Activated T-cell treated with anti-CD3 and anti-CD28 coated beads, Interleukin-2, amount 50 U/mL, for 4 hours (primary cell): ENCODE measurements at regions not wholly inside any gene's neighbourhood (a gene's known extent, or its start where the extent isn't known, plus 50 kb on each side); places are given as distances from the start of the nearest gene placed in this dataset.
"Not testable (repeated sequence)": the region's sequence is repeated elsewhere in the genome, so short reads cannot be mapped to it uniquely, and the experiment has no call there.

Experiments
- ATAC-seq, 2 donors: fragments of 200-7000 bp; cut with Tn5 transposase; one replicate each; pipeline ENCODE4 v1.10.0; 2021
- DNase-seq: peaks from one replicate; pipeline ENCODE4 v3.0.0-alpha.2; 2020
- H3K27me3 Mint-ChIP-seq: one replicate; pipeline ENCODE4 v1.8.0; 2021; ENCODE audit warnings: low read depth, mixed read lengths
- H3K36me3 Mint-ChIP-seq: one replicate; pipeline ENCODE4 v1.8.0; 2022; ENCODE audit warnings: mixed read lengths; ENCODE audit not compliant: insufficient read depth
- H3K4me1 Mint-ChIP-seq: one replicate; pipeline ENCODE4 v1.8.0; 2021; ENCODE audit warnings: low read depth, mixed read lengths
- H3K4me3 Mint-ChIP-seq: one replicate; pipeline ENCODE4 v1.8.0; 2021; ENCODE audit warnings: mild to moderate bottlenecking, moderate library complexity, mixed read lengths
- H3K9me3 Mint-ChIP-seq: one replicate; pipeline ENCODE4 v1.8.0; 2021; ENCODE audit warnings: mixed read lengths

DNA sequence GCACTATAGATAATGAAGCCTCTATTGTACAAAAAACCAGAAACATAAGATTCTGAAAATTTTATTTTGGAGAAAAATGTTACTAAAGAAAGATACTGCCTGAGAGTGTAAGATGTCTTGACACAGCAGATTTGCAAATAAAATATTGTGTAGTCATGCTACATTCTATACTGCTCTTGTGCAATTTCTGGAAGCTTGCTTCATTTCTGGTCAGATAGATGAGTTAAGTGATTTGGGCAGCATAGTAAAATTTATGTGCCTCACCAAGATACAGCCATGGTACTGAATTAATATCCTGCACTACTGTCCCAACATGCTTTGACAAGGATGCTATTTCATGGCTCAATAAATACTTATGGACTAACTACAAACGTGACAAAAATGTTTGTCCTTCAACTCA, 55.1 kb upstream of the STARD13 start:
- no peaks in the 10 kb centered on the region for H3K4me1 Mint-ChIP-seq

DNA sequence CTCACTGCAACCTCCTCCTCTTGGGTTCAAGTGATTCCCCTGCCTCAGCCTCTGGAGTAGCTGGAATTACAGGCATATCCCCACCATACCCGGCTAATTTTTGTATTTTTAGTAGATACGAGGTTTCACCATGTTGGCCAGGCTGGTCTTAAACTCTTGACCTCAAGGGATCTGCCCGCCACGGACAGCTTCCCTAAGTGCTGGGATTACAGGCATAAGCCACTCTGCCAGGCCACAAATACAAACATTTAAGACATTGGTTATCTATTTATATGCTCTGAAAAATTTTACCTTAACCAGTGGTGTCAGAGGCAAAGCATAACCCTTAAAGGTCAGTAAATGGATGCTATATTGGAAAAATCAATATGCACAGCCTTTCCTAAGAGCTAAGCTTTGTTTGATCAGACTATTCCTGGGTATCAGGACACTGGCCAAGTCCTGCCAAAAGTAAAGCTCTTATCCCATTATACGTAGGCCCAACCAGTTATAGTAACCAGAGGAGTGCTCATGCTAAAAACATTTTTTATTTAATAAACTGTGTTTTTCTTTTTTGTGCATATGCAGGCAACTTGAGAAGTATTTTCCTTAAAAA, 56.4 kb upstream of the STARD13 start:
- no peak overlapping the region for H3K4me3 Mint-ChIP-seq
- no peaks in the 10 kb centered on the region for H3K9me3 Mint-ChIP-seq
- H3K4me1 Mint-ChIP-seq, result no peaks in the 10 kb centered on the region
- DNase-seq (no peak), ATAC-seq (no peak)
- peaks cover 5% of the 10 kb centered on the region for H3K27me3 Mint-ChIP-seq
- no peaks in the 10 kb centered on the region for H3K36me3 Mint-ChIP-seq

More for the DNA sequence above, 55.1 kb upstream of the STARD13 start:
- H3K9me3 Mint-ChIP-seq, result no peaks in the 10 kb centered on the region
- no peaks in the 10 kb centered on the region for H3K27me3 Mint-ChIP-seq
- no peak overlapping the region for H3K4me3 Mint-ChIP-seq
- DNase-seq, result no peak
- no peak for ATAC-seq
- H3K36me3 Mint-ChIP-seq, result no peaks in the 10 kb centered on the region

DNA sequence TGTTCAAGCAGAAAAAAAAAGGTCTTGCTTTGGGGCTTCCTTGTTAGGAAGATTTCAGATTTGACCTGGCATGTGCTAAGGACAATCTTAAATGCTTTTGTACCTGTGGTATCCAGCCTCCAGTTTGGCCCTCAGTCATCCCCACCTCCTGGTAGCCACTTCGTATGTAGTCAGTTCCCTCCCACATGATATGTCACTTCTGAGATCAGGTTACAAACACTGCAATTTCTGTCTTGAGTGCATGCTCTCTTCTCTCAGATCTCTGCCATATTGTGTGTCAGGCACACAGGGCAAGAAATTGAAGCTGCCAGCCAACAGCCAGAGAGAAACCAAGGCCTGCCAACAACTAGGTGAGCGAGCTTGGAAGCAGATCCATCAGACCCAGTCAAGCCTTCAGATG, 60.3 kb upstream of the STARD13 start:
- Mint-ChIP-seq H3K27me3 (peaks cover 23% of the 10 kb centered on the region), H3K36me3 (no peaks in the 10 kb centered on the region), H3K4me1 (peaks cover 2% of the 10 kb centered on the region), H3K4me3 (no peak overlapping the region), H3K9me3 (no peaks in the 10 kb centered on the region)
- DNase-seq (no peak), ATAC-seq (no peak)

DNA sequence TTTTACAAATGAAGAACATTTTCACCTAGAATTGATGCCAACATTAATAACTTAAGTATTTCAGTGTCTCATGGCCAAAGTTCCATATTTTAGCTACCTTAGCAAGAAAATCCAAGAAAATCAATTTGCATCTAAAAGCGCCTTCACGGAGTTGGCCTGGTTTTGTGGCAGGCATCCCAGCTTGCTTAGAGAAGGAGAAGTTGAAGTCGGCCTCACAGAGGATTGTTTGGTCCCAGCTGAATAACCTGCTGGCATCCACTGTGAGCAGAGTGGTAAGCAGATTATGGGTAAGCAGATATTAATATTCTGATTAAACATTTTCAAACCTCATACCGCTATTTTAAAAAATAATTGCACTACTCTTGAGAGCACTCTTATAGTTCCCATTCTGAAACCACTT, 62.3 kb upstream of the STARD13 start:
- Mint-ChIP-seq H3K9me3 (no peaks in the 10 kb centered on the region), H3K36me3 (no peaks in the 10 kb centered on the region), H3K27me3 (peaks cover 37% of the 10 kb centered on the region), H3K4me1 (peaks cover 2% of the 10 kb centered on the region), H3K4me3 (no peak overlapping the region)
- ATAC-seq (no peak), DNase-seq (no peak)

DNA sequence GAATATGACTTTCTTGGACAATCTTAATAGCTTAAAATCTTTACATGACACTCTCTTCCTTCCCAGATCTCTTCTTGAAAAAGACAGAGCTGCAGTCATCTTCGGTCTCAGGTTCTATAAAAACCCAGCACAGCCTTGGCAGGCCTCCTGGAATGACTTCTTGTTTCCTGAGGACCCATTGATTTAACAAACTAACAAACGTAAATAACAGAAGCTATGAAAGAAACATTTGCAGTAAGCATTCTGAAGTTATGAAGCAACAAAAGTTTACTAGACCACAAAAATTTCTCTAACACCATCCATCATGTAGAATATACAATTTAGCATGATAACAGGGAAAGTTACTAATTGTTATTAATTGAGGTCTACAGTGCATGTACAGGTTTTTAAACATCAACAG, 62.8 kb upstream of the STARD13 start:
- DNase-seq (no peak), ATAC-seq (no peak)
- no peak overlapping the region for H3K4me3 Mint-ChIP-seq
- H3K36me3 Mint-ChIP-seq, result no peaks in the 10 kb centered on the region
- peaks cover 2% of the 10 kb centered on the region for H3K4me1 Mint-ChIP-seq
- peaks cover 42% of the 10 kb centered on the region for H3K27me3 Mint-ChIP-seq
- H3K9me3 Mint-ChIP-seq, result no peaks in the 10 kb centered on the region

DNA sequence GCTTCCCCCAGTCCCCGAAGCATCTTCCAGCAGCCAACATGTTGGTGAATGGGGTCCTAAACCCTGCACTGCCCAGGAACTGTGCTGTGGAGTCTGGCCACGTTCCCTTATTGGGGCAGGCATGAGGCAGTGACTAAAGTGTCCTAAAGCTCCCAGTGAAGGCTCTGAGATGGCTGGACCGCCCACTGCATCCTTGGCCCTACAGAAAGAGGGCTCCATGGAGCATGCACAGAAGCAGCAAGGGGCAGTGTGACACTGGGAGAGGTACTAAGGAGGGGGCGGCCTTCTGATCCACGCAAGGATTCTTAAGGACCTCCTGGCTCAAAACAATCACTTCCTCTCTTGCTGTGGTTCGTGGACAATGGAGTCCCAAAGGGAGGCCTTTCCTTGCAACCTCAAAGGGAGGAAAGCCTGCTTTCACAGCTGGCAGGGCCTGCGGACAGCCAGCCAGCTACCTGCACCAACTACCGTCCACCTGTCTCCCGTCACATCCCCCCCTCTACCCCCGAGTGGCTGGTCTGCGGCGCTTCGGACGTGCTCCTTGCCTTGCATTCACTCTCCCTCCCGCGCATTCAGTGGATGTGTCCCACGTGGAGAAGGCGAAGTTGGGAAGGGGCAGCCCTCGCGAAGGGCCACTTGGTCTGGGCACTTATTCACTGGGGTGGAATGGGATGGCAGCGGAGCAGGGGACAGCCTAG, 63.9 kb upstream of the STARD13 start:
- H3K27me3 Mint-ChIP-seq, result peaks cover 52% of the 10 kb centered on the region

DNA sequence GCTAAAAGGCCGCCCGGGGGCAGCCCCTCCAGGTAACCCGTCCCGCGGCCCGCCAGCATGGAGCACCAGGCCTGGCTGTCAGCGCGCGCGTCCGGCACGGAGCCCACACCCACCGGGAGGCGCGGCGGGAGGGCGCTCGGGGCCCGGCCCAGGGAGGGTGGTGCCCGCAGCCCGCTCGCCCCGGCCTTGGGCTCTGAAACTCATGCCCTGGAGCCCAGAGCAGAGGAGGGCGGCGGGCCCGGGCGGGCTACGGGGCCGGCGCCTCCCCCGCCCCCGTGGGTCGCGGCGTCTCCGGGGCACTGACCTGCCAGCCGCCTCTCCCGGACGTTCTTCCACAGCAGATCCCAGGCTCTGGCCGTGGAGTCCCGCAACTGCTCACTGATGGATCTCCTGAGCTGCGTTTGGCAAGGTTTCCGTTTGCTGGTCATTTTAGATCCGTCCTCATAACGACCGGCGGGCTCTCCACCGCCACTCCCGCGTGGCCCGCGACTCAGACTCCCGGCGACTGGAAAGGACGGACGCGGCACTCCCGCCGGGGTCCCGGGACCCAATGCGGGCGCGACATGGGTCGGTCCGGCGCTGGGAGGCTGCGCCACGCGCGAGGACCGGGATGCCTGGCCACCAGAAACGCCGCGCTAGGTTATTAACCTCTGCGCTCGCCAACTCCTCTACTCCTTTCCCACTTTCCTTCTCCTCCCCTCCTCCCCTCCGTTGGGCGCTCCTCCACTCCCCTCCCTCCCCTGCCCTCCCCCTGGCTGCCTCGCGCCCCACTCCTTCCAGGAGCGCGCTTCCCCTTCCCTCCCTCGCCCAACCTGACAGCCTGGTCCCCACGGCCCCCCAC, 64.7 kb upstream of the STARD13 start:
- Mint-ChIP-seq H3K4me1 (peaks cover 2% of the 10 kb centered on the region), H3K9me3 (no peaks in the 10 kb centered on the region), H3K4me3 (no peak overlapping the region), H3K36me3 (no peaks in the 10 kb centered on the region), H3K27me3 (peaks cover 54% of the 10 kb centered on the region)
- no peak for DNase-seq
- ATAC-seq, result peak; percentile 21 to 34

More for the DNA sequence above, 63.9 kb upstream of the STARD13 start:
- Mint-ChIP-seq H3K4me3 (no peak overlapping the region), H3K9me3 (no peaks in the 10 kb centered on the region), H3K36me3 (no peaks in the 10 kb centered on the region), H3K4me1 (peaks cover 2% of the 10 kb centered on the region)
- no peak for DNase-seq
- ATAC-seq, result peak in 1 of 2 donors; percentile 10

DNA sequence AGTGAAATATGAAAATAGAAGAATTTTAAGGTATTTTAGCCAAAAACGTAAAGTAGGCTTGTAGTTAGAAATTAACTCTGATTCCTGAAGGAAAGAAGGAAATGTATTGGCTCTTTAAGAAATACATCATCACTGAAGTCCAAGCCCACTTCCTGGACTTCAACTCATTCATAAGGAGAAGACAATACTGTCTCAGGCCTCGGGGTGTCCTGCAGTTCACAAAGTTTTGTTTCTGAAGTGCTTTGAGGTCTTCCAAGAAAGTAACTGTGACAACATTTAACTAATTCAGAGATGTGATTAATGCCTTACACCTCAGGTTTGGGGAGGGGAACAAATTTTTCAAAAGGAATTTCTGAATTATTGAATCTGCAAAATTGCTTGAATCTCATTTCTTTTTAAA, 65.8 kb upstream of the STARD13 start:
- no peak overlapping the region for H3K4me3 Mint-ChIP-seq
- ATAC-seq (no peak), DNase-seq (no peak)
- no peaks in the 10 kb centered on the region for H3K36me3 Mint-ChIP-seq
- no peaks in the 10 kb centered on the region for H3K9me3 Mint-ChIP-seq
- H3K4me1 Mint-ChIP-seq, result peaks cover 2% of the 10 kb centered on the region
- H3K27me3 Mint-ChIP-seq, result peaks cover 52% of the 10 kb centered on the region

DNA sequence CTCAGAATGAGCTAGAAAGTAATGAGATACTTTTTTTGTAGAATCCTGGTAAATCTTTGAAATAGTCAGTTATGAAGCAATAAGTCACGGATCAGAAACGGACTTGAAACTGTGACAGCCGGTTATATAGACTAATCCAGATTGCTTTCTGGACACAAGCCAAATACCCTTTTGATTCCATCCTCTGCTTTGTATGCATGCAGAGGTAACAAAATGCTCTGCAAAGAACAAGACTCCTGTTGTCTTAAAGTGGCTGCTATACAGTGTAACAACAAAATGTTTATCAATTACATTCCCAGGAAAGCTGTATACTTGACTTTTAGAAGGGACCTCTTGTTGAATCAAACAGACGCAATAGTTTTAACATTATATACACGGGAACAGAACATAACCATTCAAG, 66.5 kb upstream of the STARD13 start:
- Mint-ChIP-seq H3K27me3 (peaks cover 52% of the 10 kb centered on the region), H3K4me3 (no peak overlapping the region), H3K36me3 (no peaks in the 10 kb centered on the region), H3K9me3 (no peaks in the 10 kb centered on the region), H3K4me1 (peaks cover 2% of the 10 kb centered on the region)
- ATAC-seq (no peak), DNase-seq (no peak)

DNA sequence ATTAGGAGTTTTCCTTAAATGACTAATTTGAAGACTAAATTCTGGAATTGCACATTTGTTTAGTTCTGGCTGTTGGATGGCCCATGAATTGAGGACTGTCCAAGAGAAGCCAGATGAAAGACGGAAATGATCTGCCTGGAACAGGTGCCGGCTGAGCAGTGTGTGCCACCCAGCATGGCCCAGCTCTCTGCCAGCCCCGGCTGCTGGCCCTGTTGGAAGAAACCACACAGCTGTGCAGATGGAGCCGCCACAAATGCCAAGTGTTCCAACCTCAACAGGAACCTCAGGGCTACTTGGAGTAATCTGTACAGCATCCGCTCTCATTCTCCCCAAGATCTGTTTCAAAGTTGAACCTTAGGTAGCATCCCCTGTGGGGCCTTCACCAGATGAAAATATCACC, 67.0 kb upstream of the STARD13 start:
- peaks cover 55% of the 10 kb centered on the region for H3K27me3 Mint-ChIP-seq
- no peak overlapping the region for H3K4me3 Mint-ChIP-seq
- no peak for ATAC-seq
- H3K36me3 Mint-ChIP-seq, result no peaks in the 10 kb centered on the region
- no peak for DNase-seq
- peaks cover 2% of the 10 kb centered on the region for H3K4me1 Mint-ChIP-seq
- no peaks in the 10 kb centered on the region for H3K9me3 Mint-ChIP-seq

DNA sequence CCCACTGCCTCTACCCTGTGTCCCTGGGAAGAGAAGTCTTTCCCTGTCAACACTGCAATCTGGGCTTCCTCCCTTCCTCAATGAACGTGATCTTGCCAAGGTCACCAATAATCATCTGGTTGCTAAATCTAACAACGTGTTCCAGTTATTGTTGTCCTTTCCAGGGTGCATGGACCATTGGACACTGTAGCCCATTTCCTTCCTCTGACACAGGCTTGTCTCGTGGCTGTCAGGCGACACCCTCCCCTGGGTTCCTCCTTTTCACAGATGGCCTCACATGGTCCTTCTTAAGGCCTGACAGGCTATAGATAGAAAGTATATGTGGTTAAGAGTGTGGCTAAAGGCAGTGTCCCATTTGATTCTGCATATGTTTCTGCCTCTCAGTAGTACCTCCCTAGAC, 67.7 kb upstream of the STARD13 start:
- Mint-ChIP-seq H3K4me1 (peaks cover 2% of the 10 kb centered on the region), H3K27me3 (peaks cover 54% of the 10 kb centered on the region), H3K9me3 (no peaks in the 10 kb centered on the region), H3K4me3 (no peak overlapping the region), H3K36me3 (no peaks in the 10 kb centered on the region)
- no peak for DNase-seq
- ATAC-seq, result no peak

DNA sequence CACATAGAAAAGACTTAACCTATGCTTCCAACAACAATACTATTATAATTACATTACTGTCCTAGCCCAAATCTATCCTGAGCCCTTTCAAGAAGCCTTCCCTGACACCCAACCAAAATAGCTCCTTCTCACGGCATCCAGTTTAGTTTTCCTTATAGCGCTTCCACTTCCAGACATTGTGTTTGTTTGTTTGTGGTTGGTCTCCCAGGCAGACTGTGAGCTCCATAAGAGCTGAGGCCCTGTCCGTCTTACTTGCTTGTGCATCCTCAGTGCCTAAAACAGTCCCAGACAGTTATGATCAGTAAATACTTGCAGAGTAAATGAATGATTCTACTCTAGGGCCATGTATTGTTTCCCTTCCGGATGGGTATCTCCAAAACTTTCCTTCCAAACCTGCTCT, 68.1 kb upstream of the STARD13 start:
- H3K27me3 Mint-ChIP-seq, result peaks cover 49% of the 10 kb centered on the region
- peaks cover 2% of the 10 kb centered on the region for H3K4me1 Mint-ChIP-seq
- ATAC-seq (no peak), DNase-seq (no peak)
- H3K4me3 Mint-ChIP-seq, result no peak overlapping the region
- H3K36me3 Mint-ChIP-seq, result no peaks in the 10 kb centered on the region
- no peaks in the 10 kb centered on the region for H3K9me3 Mint-ChIP-seq

DNA sequence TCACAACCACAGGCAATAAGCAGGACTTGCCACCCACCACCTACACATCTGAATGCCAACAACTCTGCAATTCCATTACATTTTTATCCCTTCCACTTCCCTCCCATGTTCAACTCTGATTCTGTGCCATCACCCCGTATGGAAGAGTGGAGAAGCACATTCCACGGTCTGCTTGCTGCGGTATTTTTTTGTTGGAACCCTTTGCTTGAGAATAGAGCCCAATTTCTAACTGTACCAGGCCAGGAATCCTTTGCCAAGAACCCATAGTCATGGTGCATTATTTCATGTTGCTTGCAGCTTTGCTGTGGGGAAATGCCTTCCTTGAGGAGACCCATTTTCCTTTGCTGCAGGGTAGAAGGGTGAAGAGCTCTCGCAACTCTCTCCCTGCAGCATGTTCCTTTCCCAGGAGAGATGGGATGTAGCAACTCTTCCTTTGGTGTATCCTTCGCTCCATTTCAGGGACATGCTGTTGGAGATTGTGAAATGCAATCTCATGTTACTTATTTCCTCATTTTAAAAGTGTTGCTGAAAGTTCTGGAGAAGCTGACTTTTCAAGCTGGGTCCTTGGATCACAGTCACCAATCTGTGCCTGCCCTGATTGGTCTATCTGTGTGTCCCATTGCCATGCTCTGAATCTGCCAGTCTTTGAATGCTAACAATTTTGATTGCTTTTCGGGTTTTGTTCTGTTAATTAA, 69.8 kb upstream of the STARD13 start:
- Mint-ChIP-seq H3K4me1 (peaks cover 2% of the 10 kb centered on the region), H3K4me3 (no peak overlapping the region), H3K27me3 (peaks cover 41% of the 10 kb centered on the region), H3K9me3 (peaks cover 3% of the 10 kb centered on the region), H3K36me3 (no peaks in the 10 kb centered on the region)
- ATAC-seq, result no peak
- DNase-seq, result no peak

DNA sequence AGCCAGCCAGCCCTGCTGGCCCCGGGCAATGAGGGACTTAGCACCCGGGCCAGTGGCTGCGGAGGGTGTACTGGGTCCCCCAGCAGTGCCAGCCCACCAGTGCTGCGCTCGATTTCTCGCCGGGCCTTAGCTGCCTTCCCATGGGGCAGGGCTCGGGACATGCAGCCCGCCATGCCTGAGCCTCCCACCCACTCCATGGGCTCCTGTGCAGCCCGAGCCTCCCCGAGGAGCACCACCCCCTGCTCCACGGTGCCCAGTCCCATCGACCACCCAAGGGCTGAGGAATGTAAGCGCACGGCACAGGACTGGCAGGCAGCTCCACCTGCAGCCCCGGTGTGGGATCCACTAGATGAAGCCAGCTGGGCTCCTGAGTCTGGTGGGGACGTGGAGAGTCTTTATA, 72.5 kb upstream of the STARD13 start:
- DNase-seq, H3K9me3 Mint-ChIP-seq, H3K4me1 Mint-ChIP-seq, H3K36me3 Mint-ChIP-seq, ATAC-seq, H3K4me3 Mint-ChIP-seq: not testable (repeated sequence)
- peaks cover 25% of the 10 kb centered on the region for H3K27me3 Mint-ChIP-seq
